H1 (cell line): ENCODE measurements at regions not wholly inside any gene's neighbourhood (a gene's known extent, or its start where the extent isn't known, plus 50 kb on each side); places are given as distances from the start of the nearest gene placed in this dataset.

ENCODE experiments used
- GABPA ChIP-seq: IDR thresholded peaks from 2 replicates; pipeline ENCODE4 v1.6.1; 2011; ENCODE audit warnings: mild to moderate bottlenecking, low read length, moderate library complexity, borderline replicate concordance; ENCODE audit not compliant: insufficient read depth
- TCF12 ChIP-seq: IDR thresholded peaks from 2 replicates; pipeline ENCODE4 v1.6.1; 2011; ENCODE audit warnings: low read depth, mild to moderate bottlenecking, low read length

- TF ChIP-seq GABPA: no peak
- no peak for TF ChIP-seq TCF12
Measured at GRCh38 chr10:128695931-128696330, 569.7 kb upstream of the MKI67 start (continued).
